Kidney (tissue), 13 donors: ENCODE measurements at regions not wholly inside any gene's neighbourhood (a gene's known extent, or its start where the extent isn't known, plus 50 kb on each side); places are given as distances from the start of the nearest gene placed in this dataset.

Experiments
- DNase-seq, 5 donors: peaks; one replicate each; pipeline ENCODE4 v3.0.0-alpha.2; 2013 to 2020
- FAIRE-seq: peaks from 2 replicates; lab custom pipeline; 2012; peaks lifted over from hg19 to GRCh38; lab: Jason Lieb, UNC
- H3K27ac ChIP-seq, 2 donors: one replicate each; pipeline ENCODE4 v1.7.0; 2013; ENCODE audit warnings: low read depth in 2 of 2, low read length in 2 of 2, inconsistent platforms in 1 of 2
- H3K27me3 ChIP-seq: one replicate; pipeline ENCODE4 v1.7.1; 2013; ENCODE audit warnings: low read length, inconsistent platforms; ENCODE audit not compliant: control insufficient read depth, insufficient read depth
- H3K36me3 ChIP-seq, 3 donors: one replicate each; pipeline versions ENCODE4 v1.7.0 to v1.7.1; 2013; ENCODE audit warnings: low read length in 3 of 3, control low read depth in 1 of 3, inconsistent platforms in 1 of 3; ENCODE audit not compliant: insufficient read depth in 3 of 3, control insufficient read depth in 2 of 3
- H3K4me1 ChIP-seq, 3 donors: one replicate each; pipeline versions ENCODE4 v1.7.0 to v1.7.1; 2013; ENCODE audit warnings: low read length in 3 of 3, inconsistent platforms in 1 of 3, low read depth in 1 of 3; ENCODE audit not compliant: control insufficient read depth in 2 of 3, insufficient read depth in 2 of 3
- H3K4me3 ChIP-seq, 3 donors: one replicate each; pipeline versions ENCODE4 v1.7.0 to v1.8.1; 2013; ENCODE audit warnings: low read length in 3 of 3, control low read depth in 1 of 3, inconsistent platforms in 1 of 3
- H3K9ac ChIP-seq, 3 donors: one replicate each; pipeline versions ENCODE4 v1.7.0 to v1.7.1; 2013; ENCODE audit warnings: low read length in 3 of 3, control low read depth in 1 of 3, inconsistent platforms in 1 of 3
- H3K9me3 ChIP-seq, 3 donors: one replicate each; pipeline versions ENCODE4 v1.7.0 to v1.7.1; 2013; ENCODE audit warnings: low read length in 3 of 3, control low read depth in 1 of 3, inconsistent platforms in 1 of 3; ENCODE audit not compliant: control insufficient read depth in 2 of 3, insufficient read depth in 1 of 3
- intact Hi-C: fragments of 100-400 bp; cut with DNase I; formaldehyde crosslinking; loops from one replicate; pipeline ENCODE4 v1.11.1; 2022
- TF ChIP-seq, protein P1 (sequence below): IDR thresholded peaks from 3 replicates; pipeline ENCODE4 v1.5.1; 2012; ENCODE audit warnings: mild to moderate bottlenecking, moderate library complexity, borderline replicate concordance; ENCODE audit not compliant: insufficient read depth; ENCODE audit errors: extremely low read depth
- donor health status: control.
- donor health status: control.
- donor health status: control.
- donor health status: control.
- donor health status: control.
- donor health status: DM: yes; HTN: yes; CAD: no.
- donor health status: Normal renal cell carcinoma (clear cell type).

DNA sequence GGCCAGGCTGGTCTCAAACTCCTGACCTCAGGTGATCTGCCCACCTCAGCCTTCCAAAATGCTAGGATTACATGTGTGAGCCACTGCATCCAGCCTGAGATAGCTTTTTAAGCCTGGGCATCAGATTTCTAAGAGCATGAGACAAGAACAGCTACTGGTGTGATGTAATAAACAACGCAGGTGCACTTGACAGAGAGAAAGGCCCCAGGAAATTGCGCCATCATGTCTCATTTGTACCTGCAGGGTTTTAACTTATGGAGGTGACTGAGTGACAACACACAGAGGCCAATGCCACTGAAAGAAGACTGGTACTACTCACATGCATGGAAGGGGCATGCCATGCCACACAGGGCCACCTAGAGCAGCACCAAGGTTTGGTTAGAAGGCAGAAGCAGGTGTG lies 209.4 kb downstream of the SP3 start:
- no peak for DNase-seq
- no peak for FAIRE-seq
- Histone ChIP-seq H3K9ac (no peak overlapping the region), H3K9me3 (no peaks in the 10 kb centered on the region), H3K27me3 (no peaks in the 10 kb centered on the region), H3K27ac (no peak overlapping the region), H3K4me1 (no peaks in the 10 kb centered on the region), H3K4me3 (no peak overlapping the region), H3K36me3 (no peaks in the 10 kb centered on the region)
- TF ChIP-seq, protein P1, sequence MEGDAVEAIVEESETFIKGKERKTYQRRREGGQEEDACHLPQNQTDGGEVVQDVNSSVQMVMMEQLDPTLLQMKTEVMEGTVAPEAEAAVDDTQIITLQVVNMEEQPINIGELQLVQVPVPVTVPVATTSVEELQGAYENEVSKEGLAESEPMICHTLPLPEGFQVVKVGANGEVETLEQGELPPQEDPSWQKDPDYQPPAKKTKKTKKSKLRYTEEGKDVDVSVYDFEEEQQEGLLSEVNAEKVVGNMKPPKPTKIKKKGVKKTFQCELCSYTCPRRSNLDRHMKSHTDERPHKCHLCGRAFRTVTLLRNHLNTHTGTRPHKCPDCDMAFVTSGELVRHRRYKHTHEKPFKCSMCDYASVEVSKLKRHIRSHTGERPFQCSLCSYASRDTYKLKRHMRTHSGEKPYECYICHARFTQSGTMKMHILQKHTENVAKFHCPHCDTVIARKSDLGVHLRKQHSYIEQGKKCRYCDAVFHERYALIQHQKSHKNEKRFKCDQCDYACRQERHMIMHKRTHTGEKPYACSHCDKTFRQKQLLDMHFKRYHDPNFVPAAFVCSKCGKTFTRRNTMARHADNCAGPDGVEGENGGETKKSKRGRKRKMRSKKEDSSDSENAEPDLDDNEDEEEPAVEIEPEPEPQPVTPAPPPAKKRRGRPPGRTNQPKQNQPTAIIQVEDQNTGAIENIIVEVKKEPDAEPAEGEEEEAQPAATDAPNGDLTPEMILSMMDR = no peak
- intact Hi-C loops = no loop called here

DNA sequence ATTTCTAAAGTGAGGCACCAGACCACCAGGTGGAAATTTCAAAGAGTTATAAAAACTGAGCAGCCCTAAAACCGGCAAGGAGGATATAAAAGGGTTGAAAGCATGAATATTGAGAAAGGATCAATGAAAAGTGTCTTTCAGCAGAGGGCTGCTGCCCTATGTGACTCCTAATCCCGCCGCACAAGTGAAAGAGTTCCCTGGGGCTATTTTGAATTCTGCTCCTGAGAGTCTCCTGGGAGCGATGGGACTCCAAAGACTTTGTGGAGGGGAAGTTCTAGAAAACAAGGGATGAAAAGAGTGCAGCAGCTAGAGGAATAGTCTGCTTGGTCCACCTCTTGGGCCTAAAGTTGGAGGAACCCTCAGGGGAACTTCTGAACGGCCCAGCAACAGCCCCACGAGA lies 205.2 kb downstream of the SP3 start:
- TF ChIP-seq, protein P1 = no peak
- Histone ChIP-seq H3K9me3 (no peaks in the 10 kb centered on the region), H3K36me3 (no peaks in the 10 kb centered on the region), H3K9ac (no peak overlapping the region), H3K27ac (no peak overlapping the region), H3K27me3 (no peaks in the 10 kb centered on the region), H3K4me3 (no peak overlapping the region), H3K4me1 (no peaks in the 10 kb centered on the region)
- intact Hi-C loops = no loop called here
- DNase-seq (no peak), FAIRE-seq (no peak)

DNA sequence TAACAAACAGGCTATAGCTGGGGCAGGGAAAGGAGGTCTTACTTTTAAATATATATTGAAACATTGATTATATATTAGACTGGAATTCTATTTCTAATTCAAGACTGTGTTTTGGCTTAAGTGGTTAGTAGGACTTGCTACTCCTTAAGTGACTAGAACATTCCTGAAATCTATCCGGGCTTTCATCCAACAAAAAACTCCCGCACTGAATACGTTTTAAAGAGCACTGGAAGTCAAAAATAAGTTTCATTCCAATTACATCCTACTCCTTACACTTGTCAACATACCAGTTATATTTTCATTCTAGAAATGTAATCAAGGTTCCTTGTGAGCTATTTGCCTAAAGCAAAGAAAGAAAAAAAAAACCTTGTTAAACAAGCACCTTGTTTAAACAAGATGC lies 204.6 kb downstream of the SP3 start:
- TF ChIP-seq, protein P1 = no peak
- H3K9ac ChIP-seq = no peak overlapping the region
- FAIRE-seq (no peak), DNase-seq (peak in 1 of 5 donors; percentile 48)
- no peaks in the 10 kb centered on the region for H3K9me3 ChIP-seq
- no peaks in the 10 kb centered on the region for H3K27me3 ChIP-seq
- no peak overlapping the region for H3K27ac ChIP-seq
- H3K4me3 ChIP-seq = no peak overlapping the region
- intact Hi-C loops = no loop called here
- no peaks in the 10 kb centered on the region for H3K4me1 ChIP-seq
- H3K36me3 ChIP-seq = no peaks in the 10 kb centered on the region

DNA sequence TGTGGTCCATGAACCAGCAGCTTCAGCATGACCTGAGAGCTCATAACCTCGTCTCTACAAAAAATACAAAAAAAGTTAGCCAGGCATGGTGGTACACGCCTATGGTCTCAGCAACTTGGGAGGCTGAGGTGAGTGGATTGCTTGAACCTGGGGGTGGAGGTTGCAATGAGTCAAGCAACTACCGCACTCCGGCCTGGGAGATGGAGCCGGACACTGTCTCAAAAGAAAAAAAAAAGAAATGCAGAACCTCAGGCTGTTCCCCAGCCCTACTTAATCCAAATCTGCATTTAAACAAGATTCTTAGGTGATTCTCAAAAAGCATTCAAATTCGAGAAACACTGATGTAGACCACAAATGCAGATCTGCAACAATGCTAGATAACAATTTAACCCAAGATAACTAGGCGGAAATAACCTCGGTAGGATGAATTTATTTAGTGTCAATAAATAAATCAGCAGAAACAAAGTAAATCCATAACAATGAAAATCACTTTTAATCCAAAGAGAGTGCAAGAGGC lies 203.5 kb downstream of the SP3 start:
- H3K9ac ChIP-seq = no peak overlapping the region
- no peaks in the 10 kb centered on the region for H3K27me3 ChIP-seq
- DNase-seq (no peak), FAIRE-seq (no peak)
- no peaks in the 10 kb centered on the region for H3K36me3 ChIP-seq
- no peak overlapping the region for H3K4me3 ChIP-seq
- H3K9me3 ChIP-seq = no peaks in the 10 kb centered on the region
- no peak overlapping the region for H3K27ac ChIP-seq
- H3K4me1 ChIP-seq = no peaks in the 10 kb centered on the region
- TF ChIP-seq, protein P1 = no peak
- intact Hi-C loops = no loop called here
